Stomach (tissue), 4 donors: ENCODE measurements at regions not wholly inside any gene's neighbourhood (a gene's known extent, or its start where the extent isn't known, plus 50 kb on each side); places are given as distances from the start of the nearest gene placed in this dataset.

ENCODE experiments used
- POLR2AphosphoS5 ChIP-seq, 3 donors: sonication (generic); formaldehyde crosslinking; IDR thresholded peaks; one replicate each; pipeline ENCODE4 v1.6.1; 2016; ENCODE audit warnings: antibody characterized with exemption in 3 of 3
- TF ChIP-seq, protein P1 (sequence below), 7 experiments: fragments of 450-650 bp in 4 of 7; fragments of 200-600 bp in 3 of 7; sonication (generic) in 3 of 7; IDR thresholded peaks; one replicate each; pipeline ENCODE4 v1.5.1; 2016 to 2019; ENCODE audit warnings: antibody characterized with exemption in 7 of 7, control low read depth in 2 of 7, mild to moderate bottlenecking in 1 of 7

DNA sequence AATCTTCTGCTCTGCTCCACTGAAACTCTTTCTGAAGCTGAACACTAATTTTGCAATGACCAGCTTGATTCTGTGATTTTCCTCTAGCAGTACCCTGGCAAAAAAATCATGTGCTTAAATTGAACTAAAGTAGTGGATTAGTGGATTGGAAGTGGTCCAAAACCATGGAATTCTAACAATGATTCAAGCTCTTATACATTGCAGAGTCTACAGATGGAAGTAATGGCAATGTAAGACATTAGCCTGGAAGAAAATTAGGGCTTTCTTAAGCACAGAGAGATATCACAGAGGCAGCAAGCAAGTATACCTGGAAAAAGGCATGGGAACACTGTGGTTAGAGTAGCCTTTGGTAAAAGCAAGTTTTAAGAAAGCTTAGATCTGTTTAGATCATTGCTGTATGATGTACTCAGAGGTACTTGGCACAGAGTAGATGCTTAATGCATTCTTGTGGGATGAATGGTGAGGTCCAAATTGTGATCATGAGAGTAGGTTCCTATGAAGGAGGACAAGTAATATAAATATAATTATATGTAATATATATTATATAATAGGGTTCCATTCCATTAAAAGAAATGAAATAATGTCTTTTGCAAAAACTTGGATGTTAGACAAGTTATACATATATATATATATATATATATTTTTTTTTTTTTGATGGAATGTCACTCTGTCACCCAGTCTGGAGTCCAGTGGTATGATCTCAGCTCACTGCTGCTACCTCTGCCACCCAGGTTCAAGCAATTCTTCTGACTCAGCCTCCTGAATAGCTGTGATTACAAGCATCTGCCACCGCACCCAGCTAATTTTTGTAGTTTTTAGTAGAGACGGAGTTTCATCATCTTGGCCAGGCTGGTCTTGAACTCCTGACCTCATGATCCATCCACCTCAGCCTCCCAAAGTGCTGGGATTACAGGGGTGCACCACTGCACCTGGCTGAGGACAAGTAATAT is 172.2 kb upstream of the SCN7A start:
- TF ChIP-seq, protein P1, sequence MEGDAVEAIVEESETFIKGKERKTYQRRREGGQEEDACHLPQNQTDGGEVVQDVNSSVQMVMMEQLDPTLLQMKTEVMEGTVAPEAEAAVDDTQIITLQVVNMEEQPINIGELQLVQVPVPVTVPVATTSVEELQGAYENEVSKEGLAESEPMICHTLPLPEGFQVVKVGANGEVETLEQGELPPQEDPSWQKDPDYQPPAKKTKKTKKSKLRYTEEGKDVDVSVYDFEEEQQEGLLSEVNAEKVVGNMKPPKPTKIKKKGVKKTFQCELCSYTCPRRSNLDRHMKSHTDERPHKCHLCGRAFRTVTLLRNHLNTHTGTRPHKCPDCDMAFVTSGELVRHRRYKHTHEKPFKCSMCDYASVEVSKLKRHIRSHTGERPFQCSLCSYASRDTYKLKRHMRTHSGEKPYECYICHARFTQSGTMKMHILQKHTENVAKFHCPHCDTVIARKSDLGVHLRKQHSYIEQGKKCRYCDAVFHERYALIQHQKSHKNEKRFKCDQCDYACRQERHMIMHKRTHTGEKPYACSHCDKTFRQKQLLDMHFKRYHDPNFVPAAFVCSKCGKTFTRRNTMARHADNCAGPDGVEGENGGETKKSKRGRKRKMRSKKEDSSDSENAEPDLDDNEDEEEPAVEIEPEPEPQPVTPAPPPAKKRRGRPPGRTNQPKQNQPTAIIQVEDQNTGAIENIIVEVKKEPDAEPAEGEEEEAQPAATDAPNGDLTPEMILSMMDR (IDR thresholded peaks at IDR 0.05): no peak
- TF ChIP-seq POLR2AphosphoS5 (IDR thresholded peaks at IDR 0.05): no peak
